Activated CD4-positive, alpha-beta T cell treated with anti-CD3 and anti-CD28 coated beads for 4 hours (primary cell): ENCODE measurements at regions not wholly inside any gene's neighbourhood (a gene's known extent, or its start where the extent isn't known, plus 50 kb on each side); places are given as distances from the start of the nearest gene placed in this dataset.

Experiments used
- DNase-seq, 2 donors: peaks; one replicate each; pipeline ENCODE4 v3.0.0-alpha.2; 2020

- no peak for DNase-seq
These were observed 184.4 kb downstream of the MRPL39 start for GRCh38 chr21:25422610-25423608.

DNA sequence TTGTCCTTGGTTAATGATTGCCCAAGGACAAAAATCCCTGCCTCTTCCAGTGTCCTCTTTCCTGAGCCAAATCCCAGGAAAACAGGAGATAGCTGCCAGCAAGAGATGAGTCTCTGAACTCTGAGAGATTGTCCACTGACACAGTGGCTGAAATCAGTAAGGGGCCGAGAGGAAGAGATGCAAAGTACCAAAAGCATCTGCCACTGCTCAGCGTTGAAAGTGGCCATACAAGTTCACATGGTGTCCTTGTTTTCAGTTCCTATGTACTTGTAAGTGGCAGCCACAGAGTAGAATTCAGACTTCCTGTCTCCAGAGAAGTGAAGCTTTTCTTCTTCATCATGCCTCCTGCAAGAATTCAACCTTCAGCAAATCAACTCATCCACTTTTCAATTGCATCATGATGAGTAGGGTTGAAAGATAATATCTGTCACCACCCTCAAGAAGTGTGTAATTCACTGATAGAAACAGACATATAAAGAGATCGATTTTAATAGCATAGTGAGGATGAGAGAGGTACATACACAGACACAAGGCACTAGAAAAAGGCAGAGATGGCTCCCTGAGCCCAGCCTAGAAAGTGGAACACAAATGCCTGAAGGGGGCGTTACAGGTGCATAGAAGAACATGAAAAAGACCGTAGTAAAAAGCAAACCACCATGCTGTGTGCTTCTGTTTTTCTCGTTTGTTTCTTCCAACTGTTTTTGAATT lies 185.8 kb downstream of the MRPL39 start:
- peak; percentile 62 to 65 for DNase-seq

DNA sequence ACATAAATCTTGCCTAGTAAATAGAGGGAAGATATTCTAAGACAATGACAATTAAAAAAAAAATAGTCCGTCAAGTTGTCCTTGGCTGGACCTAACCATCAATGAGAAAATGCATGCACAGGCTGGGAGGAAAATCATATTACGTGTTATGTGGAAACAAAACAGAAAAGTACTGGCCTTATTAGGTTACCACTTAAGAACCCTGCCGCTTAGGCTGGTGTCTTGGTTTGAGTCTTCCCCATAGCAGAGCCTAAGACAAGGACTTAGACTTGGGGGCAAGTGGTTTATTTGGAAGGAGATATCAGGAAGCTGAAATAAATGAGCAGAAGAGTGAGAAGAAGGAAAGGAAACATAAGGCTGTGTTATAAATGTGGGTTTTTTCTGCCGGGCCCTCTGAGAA lies 186.4 kb downstream of the MRPL39 start:
- no peak for DNase-seq

DNA sequence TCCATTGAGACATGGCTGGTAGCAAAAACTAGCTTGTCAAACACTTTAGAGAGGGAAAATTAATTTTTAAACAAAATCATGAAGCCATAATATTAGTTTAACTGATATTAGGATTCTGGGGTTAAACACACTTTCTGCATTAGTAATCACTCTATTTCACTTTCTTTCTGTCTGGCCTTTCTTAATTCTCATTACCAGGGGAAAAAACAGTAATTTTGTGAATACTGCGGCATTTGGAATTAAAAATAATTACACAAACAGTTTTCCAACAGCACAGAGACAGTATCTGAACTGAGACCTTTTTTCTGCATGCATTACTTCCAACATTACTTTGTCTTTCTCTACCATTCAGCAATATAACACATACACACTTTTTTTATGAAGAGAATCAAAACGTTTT lies 190.6 kb downstream of the MRPL39 start:
- no peak for DNase-seq

DNA sequence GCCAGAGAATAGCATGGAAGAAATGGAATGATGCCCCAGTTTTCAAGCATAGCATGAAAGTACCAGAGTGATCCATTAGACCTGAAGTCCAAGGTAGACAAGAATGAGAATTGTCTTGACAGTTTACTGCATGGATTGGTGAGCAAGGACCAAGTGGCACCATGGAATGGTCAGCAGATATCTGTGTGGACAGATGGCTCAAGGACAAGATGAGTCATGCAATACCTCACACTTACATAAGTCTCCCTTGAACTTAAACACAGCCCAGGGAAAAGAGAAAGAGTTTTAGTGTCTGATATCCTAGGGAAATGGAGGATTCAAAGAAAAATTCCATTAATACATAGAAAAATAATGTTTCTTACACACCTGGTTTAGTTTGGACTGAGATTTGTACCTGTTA lies 195.2 kb downstream of the MRPL39 start:
- no peak for DNase-seq

GRCh38 chr21:25409978-25410377 lies 197.3 kb downstream of the MRPL39 start:
- DNase-seq: no peak

DNA sequence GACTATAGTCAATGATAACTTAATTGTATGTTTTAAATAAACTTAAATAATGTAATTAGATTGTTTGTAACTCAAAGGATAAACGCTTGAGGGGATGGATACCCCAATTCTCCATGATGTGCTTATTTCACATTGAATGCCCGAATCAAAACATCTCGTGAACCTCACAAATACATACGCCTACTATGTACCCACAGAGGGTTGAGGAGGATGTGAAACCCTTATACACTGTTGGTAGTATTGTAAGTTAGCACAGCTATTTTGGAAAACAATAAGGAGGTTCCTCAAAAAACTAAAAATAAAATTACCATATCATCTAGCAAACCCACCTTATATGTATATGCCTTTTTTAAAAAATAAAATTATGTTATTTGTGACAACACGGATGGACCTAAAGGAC lies 198.6 kb downstream of the MRPL39 start:
- no peak for DNase-seq

DNA sequence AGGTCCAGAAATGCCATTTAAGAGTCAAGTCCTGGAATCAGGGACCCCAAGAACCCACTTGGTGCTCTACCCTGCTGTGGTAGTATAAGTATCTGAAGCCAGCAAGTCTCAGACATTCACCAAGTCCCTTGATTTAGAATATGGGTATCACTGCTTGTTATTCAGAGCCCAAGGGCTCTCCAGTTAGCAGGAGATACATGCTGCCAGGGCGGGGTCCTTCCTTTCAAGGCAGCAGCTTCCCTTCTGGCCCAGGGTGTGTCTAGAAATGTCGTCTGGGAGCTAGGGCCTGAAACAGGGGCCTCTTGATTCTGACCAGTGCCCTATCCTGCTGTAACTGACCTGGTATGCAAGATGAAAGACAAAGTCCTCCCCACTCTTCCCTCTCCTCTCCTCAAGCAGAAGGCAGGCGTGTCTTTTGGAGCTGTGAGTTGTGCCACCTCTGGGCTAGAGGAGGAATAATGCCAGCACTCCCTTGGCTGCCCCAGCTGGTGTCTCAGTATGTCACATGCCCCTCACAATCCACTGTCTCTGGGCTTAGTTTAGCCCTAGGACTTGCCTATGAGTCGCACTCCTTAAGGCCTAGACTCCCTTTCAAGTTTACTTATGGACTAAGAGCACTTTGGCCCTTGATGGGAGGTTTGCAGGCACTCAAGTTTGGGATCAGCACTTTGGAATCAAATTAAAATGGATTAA lies 200.2 kb downstream of the MRPL39 start:
- DNase-seq: no peak

GRCh38 chr21:25405984-25406383 lies 201.3 kb downstream of the MRPL39 start:
- no peak for DNase-seq

DNA sequence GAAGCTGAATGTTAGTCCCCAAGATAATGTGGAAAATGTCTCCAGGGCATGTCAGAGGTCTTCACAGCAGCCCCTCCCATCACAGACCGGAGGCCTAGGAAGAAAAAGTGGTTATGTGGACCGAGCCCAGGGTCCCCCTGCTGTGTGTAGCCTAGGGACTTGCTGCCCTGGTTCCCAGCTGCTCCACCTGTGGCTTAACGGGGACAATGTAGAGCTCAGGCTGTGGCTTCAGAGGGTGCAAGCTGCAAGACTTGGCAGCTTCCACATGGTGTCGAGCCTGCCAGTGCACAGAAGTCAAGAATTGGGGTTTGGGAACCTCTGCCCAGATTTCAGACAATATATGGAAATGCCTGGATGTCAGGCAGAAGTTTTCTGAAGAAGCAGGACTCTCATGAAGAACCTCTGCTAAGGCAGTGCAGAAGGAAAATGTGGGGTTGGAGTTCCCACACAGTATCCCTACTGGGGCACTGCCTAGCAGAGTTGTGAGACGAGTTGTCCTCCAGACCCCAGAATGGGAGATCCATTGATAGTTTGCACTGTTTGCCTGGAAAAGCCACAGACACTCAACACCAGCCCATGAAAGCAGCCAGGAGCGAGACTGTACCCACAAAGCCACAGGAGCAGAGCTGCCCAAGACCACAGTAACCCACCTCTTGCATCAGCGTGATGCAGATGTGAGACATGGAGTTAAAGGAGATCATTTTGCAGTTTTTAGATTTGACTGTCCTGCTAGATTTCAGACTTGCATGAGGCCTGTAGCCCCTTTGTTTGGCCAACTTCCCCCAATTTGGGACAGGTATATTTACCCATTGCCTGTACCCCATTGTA lies 204.9 kb downstream of the MRPL39 start:
- no peak for DNase-seq

DNA sequence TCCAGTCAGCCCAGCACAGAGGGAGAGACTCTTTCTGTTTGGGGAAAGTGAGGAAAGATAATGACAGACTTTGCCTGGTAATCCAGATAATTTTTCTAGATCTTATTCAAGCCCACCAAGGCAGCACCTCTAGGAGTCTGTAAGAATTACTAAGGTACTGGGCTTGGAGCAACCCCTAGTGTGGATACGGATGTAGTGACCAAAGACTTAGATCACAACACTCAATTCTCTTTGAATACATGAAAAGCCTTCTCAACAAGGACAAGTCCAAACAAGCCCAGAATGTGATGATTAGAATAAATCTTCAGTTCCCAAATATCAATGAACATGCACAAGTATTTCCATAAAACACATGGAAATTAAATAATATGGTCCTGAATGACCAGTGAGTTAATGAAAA lies 206.9 kb downstream of the MRPL39 start:
- DNase-seq: no peak

DNA sequence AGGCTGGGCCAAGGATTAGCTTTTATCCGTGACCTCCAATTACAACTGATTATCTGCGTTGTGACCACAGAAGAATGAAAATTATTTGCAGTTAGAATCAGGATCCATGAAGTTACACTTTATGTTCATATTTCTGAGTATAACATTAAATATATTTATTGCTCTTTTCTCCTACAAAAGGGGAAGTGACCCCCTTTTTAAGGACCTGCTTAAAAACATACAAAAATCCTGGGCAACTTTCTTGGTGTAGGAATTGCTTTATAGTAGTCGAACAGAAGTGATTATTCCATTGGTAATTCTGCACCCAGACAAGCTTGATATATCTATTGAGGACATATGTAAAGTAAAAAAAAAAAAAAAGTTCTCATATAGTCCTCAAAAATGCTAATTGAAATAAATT lies 208.7 kb downstream of the MRPL39 start:
- DNase-seq: no peak

DNA sequence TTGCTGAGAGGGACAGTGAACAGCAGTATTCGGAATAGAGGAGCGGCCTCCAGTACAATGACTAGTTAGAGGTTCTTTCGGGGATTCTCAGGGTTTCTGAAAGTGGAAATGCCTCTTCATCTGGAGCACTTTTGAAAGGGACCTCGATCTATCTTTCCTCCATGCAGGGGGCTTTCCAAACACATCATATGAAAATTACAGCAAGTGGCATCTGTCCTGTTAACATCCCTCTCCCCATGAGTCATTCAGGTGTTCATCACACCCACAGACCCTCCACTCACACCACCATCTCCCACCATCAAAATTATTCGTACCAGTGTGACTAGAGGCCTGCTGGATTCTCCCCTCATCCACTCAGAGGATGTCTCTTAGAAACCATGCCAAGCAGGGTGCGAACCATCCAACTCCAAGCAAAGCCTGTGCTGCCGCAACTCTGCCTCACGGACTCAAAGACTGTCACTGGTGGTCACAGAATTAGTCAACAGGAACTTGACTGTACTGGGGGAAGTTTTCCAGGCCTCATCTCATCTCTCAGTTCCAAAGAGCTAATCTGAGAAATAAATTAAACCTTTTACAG lies 211.1 kb downstream of the MRPL39 start:
- DNase-seq: peak; percentile 17 to 34

- DNase-seq: no peak
These were observed 215.5 kb downstream of the MRPL39 start for GRCh38 chr21:25391777-25392176.

DNA sequence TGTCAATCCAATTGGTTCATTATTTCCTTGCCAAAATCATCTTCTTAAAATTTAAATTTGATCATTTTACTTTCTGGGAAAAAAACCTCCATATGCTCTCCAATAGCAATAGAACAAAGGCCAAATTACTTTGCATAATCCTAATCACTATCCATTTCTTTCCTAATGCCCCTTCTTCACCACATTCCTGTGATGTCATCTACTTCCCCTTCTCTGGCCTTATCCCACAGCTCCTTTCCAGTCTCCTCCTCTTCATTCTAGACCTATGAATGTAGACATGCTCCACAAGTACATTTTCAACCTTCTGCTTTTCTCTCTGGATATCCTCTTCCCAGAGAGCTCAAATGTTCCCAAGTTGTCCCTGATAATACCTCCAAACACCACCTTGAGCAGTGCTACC lies 216.6 kb downstream of the MRPL39 start:
- DNase-seq: no peak

DNA sequence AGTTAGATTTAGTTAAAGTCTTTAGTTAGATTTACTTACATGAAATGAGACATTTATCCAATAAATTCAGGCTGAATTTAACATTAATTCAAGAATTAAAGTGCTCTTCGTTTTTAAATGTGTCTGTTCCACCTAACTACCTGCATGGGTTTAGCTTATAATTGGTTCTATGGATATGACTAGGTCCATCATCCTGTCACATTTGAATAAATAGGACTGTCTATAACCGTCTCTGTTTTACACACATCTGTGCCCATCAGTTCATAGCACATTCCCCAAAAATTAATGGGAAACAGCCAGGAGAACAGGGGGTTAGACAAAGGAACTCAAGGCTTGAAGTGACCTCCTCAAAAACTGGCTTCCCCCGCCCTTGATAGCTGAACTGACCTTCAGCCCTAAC lies 219.6 kb downstream of the MRPL39 start:
- no peak for DNase-seq

GRCh38 chr21:25385911-25386474 lies 221.3 kb downstream of the MRPL39 start:
- no peak for DNase-seq

DNA sequence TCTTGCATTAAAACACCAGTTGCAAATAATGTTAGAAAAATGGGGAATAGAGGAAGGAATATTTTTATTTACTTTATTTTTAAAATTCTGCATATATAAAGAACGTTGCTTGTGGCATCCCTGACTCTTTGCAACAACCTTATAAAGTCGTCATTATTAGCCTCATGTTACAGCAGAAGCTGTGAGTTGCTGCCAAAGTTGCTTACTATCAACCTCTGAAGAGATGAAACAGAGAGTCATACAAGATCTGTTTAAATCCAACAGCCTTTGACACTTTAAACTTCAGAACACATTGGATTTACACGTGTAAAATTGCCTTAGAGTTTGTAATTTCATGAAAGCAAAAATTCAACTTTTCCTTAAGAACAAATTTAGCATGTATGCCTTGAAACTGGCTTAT lies 221.9 kb downstream of the MRPL39 start:
- no peak for DNase-seq

- no peak for DNase-seq
These were observed 222.5 kb downstream of the MRPL39 start for GRCh38 chr21:25384782-25385181.

- DNase-seq: no peak
These were observed 223.7 kb downstream of the MRPL39 start for GRCh38 chr21:25383545-25383944.

DNA sequence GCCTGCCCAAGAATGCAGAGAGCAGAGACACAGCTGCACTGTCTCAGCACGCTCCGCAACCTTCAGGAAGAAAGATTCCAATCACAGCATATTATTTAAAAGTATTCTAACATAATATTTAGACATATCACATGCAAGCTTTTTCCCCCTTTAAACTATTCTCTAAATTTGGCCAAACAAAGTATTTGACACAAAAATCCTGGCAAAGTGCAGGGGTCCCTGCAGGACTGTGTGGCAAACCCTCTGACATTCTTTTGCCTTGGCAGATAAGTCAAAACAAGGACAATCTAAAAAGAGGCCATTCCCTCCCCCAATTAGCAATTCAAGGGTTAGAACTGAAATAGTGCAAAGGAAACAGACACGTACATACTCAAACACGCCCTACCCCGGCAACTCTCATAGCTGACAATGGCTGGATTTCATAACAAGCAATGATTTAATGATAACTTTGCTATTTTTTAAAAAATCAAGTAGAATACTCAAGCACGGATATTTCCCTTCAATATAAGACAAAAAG lies 225.3 kb downstream of the MRPL39 start:
- no peak for DNase-seq

- no peak for DNase-seq
These were observed 231.6 kb downstream of the MRPL39 start for GRCh38 chr21:25375675-25376074.
